CD14-positive monocyte (primary cell): ENCODE measurements at regions not wholly inside any gene's neighbourhood (a gene's known extent, or its start where the extent isn't known, plus 50 kb on each side); places are given as distances from the start of the nearest gene placed in this dataset.

Experiments used
- DNase-seq, 3 donors: peaks; one replicate each; pipeline ENCODE4 v3.0.0-alpha.2; 2011 to 2022
- H2AFZ ChIP-seq: 2 replicates; pipeline ENCODE4 v1.6.0; 2012; ENCODE audit warnings: mild to moderate bottlenecking, low read depth, low read length, inconsistent platforms; ENCODE audit not compliant: insufficient read depth, poor library complexity, severe bottlenecking
- H3K27ac ChIP-seq, 2 donors: 1 replicate in 1 of 2; 2 replicates in 1 of 2; pipeline ENCODE4 v1.5.1; 2012 to 2013; ENCODE audit warnings: low read length in 2 of 2, control low read depth in 1 of 2, inconsistent platforms in 1 of 2, low read depth in 1 of 2, mild to moderate bottlenecking in 1 of 2
- H3K27me3 ChIP-seq, 2 donors: one replicate each; pipeline versions ENCODE4 v1.6.0 to v1.6.1; 2011 to 2013; ENCODE audit warnings: low read length in 2 of 2; ENCODE audit not compliant: control insufficient read depth in 2 of 2, insufficient read depth in 2 of 2
- H3K36me3 ChIP-seq, 2 donors: replicated peaks in 1 of 2; 1 replicate in 1 of 2; 2 replicates in 1 of 2; pipeline versions ENCODE4 v1.5.1 to v1.6.1; 2012 to 2013; ENCODE audit warnings: low read length in 2 of 2, control low read depth in 1 of 2, inconsistent platforms in 1 of 2, mild to moderate bottlenecking in 1 of 2; ENCODE audit not compliant: insufficient read depth in 2 of 2, control insufficient read depth in 1 of 2
- H3K4me1 ChIP-seq, 2 donors: 1 replicate in 1 of 2; 2 replicates in 1 of 2; pipeline versions ENCODE4 v1.5.1 to v1.6.1; 2012 to 2013; ENCODE audit warnings: low read length in 2 of 2, control low read depth in 1 of 2, inconsistent platforms in 1 of 2, mild to moderate bottlenecking in 1 of 2, moderate library complexity in 1 of 2; ENCODE audit not compliant: insufficient read depth in 2 of 2, control insufficient read depth in 1 of 2
- H3K4me2 ChIP-seq: replicated peaks from 2 replicates; pipeline ENCODE3; 2012; ENCODE audit warnings: low read length, moderate library complexity, mild to moderate bottlenecking; ENCODE audit not compliant: poor library complexity, severe bottlenecking; ENCODE audit errors: extremely low read depth
- H3K4me3 ChIP-seq, 3 experiments: fragments of 200-600 bp in 1 of 3; sonication (generic) in 1 of 3; replicated peaks in 1 of 3; 1 replicate in 2 of 3; 2 replicates in 1 of 3; pipeline ENCODE4 v1.5.1; 2011 to 2013; ENCODE audit warnings: low read length in 3 of 3, mild to moderate bottlenecking in 3 of 3, control low read depth in 2 of 3, low read depth in 2 of 3, inconsistent platforms in 1 of 3, moderate library complexity in 1 of 3
- H3K79me2 ChIP-seq: 2 replicates; pipeline ENCODE4 v1.6.0; 2012; ENCODE audit warnings: mild to moderate bottlenecking, control low read depth, inconsistent platforms, low read length, moderate library complexity; ENCODE audit not compliant: insufficient read depth
- H3K9ac ChIP-seq: 2 replicates; pipeline ENCODE4 v1.6.0; 2017; ENCODE audit warnings: low read length, mild to moderate bottlenecking; ENCODE audit not compliant: insufficient read depth, poor library complexity, severe bottlenecking
- H3K9me3 ChIP-seq, 2 donors: replicated peaks in 1 of 2; 1 replicate in 1 of 2; 2 replicates in 1 of 2; pipeline versions ENCODE4 v1.5.1 to v1.6.1; 2012 to 2013; ENCODE audit warnings: low read length in 2 of 2, control low read depth in 1 of 2; ENCODE audit not compliant: control insufficient read depth in 1 of 2, insufficient read depth in 1 of 2
- H4K20me1 ChIP-seq: 2 replicates; pipeline ENCODE4 v1.6.0; 2012; ENCODE audit warnings: mild to moderate bottlenecking, low read length, control low read depth, moderate library complexity; ENCODE audit not compliant: insufficient read depth
- H3K27ac Mint-ChIP-seq, 7 donors: one replicate each; pipeline ENCODE4 v1.8.0; 2020; ENCODE audit warnings: mild to moderate bottlenecking in 7 of 7, mixed read lengths in 7 of 7, moderate library complexity in 6 of 7, inconsistent platforms in 2 of 7
- H3K27me3 Mint-ChIP-seq, 3 donors: one replicate each; pipeline ENCODE4 v1.8.0; 2021 to 2022; ENCODE audit warnings: low read depth in 3 of 3, mild to moderate bottlenecking in 3 of 3, mixed read lengths in 3 of 3, moderate library complexity in 3 of 3, inconsistent platforms in 1 of 3
- H3K36me3 Mint-ChIP-seq, 2 donors: one replicate each; pipeline ENCODE4 v1.8.0; 2020; ENCODE audit warnings: mixed read lengths in 2 of 2, inconsistent platforms in 1 of 2, mild to moderate bottlenecking in 1 of 2
- H3K4me1 Mint-ChIP-seq: one replicate; pipeline ENCODE4 v1.8.0; 2020; ENCODE audit warnings: mild to moderate bottlenecking, mixed read lengths
- H3K4me3 Mint-ChIP-seq, 2 donors: one replicate each; pipeline ENCODE4 v1.8.0; 2020; ENCODE audit warnings: mild to moderate bottlenecking in 2 of 2, mixed read lengths in 2 of 2, moderate library complexity in 1 of 2
- H3K9me3 Mint-ChIP-seq, 7 donors: one replicate each; pipeline ENCODE4 v1.8.0; 2020 to 2022; ENCODE audit warnings: mixed read lengths in 7 of 7, mild to moderate bottlenecking in 6 of 7, moderate library complexity in 6 of 7, inconsistent platforms in 2 of 7
- CTCF ChIP-seq: fragments of 200-600 bp; IDR thresholded peaks from one replicate; pipeline ENCODE4 v1.8.0; 2022; ENCODE audit warnings: antibody characterized with exemption, mild to moderate bottlenecking
- WGBS: methylation state at CpG from one replicate; pipeline ENCODE4 v1.1.5; 2013; ENCODE audit warnings: missing lambda C conversion rate; ENCODE audit not compliant: insufficient coverage; 5-methylcytosine and 5-hydroxymethylcytosine counted together
- intact Hi-C, 2 donors: fragments of 100-400 bp; cut with micrococcal nuclease; formaldehyde crosslinking; loops; one replicate each; pipeline versions ENCODE4 v1.15.0 to v1.15.1; 2023

GRCh38 chr18:67728364-67728763 lies 211.8 kb upstream of the DSEL start:
- no CpG with 5 or more reads among the region's 2 CpGs for WGBS
- H3K36me3 Mint-ChIP-seq: no peaks in the 10 kb centered on the region
- TF ChIP-seq CTCF: no peak
- intact Hi-C loops: no loop called here
- no peak for DNase-seq
- Histone ChIP-seq H3K27ac (no peak overlapping the region), H3K9ac (no peak overlapping the region), H3K4me2 (no peak overlapping the region), H4K20me1 (no peaks in the 10 kb centered on the region), H2AFZ (no peak overlapping the region), H3K4me1 (no peaks in the 10 kb centered on the region), H3K4me3 (no peak overlapping the region), H3K9me3 (peaks cover 6 to 11% of the 10 kb centered on the region in 2 donors), H3K79me2 (no peaks in the 10 kb centered on the region), H3K36me3 (no peaks in the 10 kb centered on the region), H3K27me3 (no peaks in the 10 kb centered on the region)
- H3K9me3 Mint-ChIP-seq: peaks cover 2 to 18% (median 6%) of the 10 kb centered on the region in 7 donors
- H3K27me3 Mint-ChIP-seq: no peaks in the 10 kb centered on the region
- no peak overlapping the region for H3K27ac Mint-ChIP-seq
- no peaks in the 10 kb centered on the region for H3K4me1 Mint-ChIP-seq
- no peak overlapping the region for H3K4me3 Mint-ChIP-seq

GRCh38 chr18:67726882-67727281 lies 210.4 kb upstream of the DSEL start:
- Histone ChIP-seq H3K27ac (no peak overlapping the region), H3K9me3 (peaks cover 10 to 11% of the 10 kb centered on the region in 2 donors), H2AFZ (no peak overlapping the region), H3K4me3 (no peak overlapping the region), H3K79me2 (no peaks in the 10 kb centered on the region), H3K36me3 (no peaks in the 10 kb centered on the region), H3K9ac (no peak overlapping the region), H3K4me1 (no peaks in the 10 kb centered on the region), H4K20me1 (no peaks in the 10 kb centered on the region), H3K27me3 (no peaks in the 10 kb centered on the region), H3K4me2 (no peak overlapping the region)
- H3K36me3 Mint-ChIP-seq: no peaks in the 10 kb centered on the region
- H3K27me3 Mint-ChIP-seq: no peaks in the 10 kb centered on the region
- H3K27ac Mint-ChIP-seq: no peak overlapping the region
- no peaks in the 10 kb centered on the region for H3K4me1 Mint-ChIP-seq
- H3K4me3 Mint-ChIP-seq: no peak overlapping the region
- H3K9me3 Mint-ChIP-seq: peaks cover 2 to 18% (median 7%) of the 10 kb centered on the region in 7 donors
- intact Hi-C loops: no loop called here
- TF ChIP-seq CTCF: no peak
- no peak for DNase-seq
- WGBS: 60% methylated on average over 1 of the region's 2 CpGs
